CD4-positive, alpha-beta T cell (primary cell): ENCODE measurements at regions not wholly inside any gene's neighbourhood (a gene's known extent, or its start where the extent isn't known, plus 50 kb on each side); places are given as distances from the start of the nearest gene placed in this dataset.

Experiments used
- ATAC-seq: fragments of 200-7000 bp; cut with Tn5 transposase; one replicate; pipeline ENCODE4 v1.10.0; 2022; ENCODE audit warnings: mild to moderate bottlenecking; ENCODE audit not compliant: poor library complexity
- CTCF ChIA-PET: fragments of 350-600 bp; sonication (Branson Sonifier 250); formaldehyde crosslinking; loops from one replicate; lab custom pipeline; 2021; ENCODE audit warnings: antibody characterized with exemption, inconsistent platforms; lab: Charles Lee
- POLR2A ChIA-PET: fragments of 350-600 bp; sonication (Branson Sonifier 250); formaldehyde crosslinking; loops from one replicate; lab custom pipeline; 2021; ENCODE audit warnings: antibody characterized with exemption, inconsistent platforms; lab: Charles Lee
- DNase-seq, 14 experiments: peaks; one replicate each; pipeline ENCODE4 v3.0.0-alpha.2; 2013 to 2020; ENCODE audit warnings: mixed read lengths in 2 of 14
- H3K27ac ChIP-seq, 2 donors: one replicate each; pipeline versions ENCODE4 v1.5.1 to v1.7.0; 2013; ENCODE audit warnings: low read length in 2 of 2, low read depth in 1 of 2, mild to moderate bottlenecking in 1 of 2
- H3K27me3 ChIP-seq, 2 experiments: 1 replicate in 1 of 2; 2 replicates in 1 of 2; pipeline versions ENCODE4 v1.6.1 to v1.7.0; 2013; ENCODE audit warnings: low read length in 2 of 2, control low read depth in 1 of 2, mild to moderate bottlenecking in 1 of 2, moderate library complexity in 1 of 2; ENCODE audit not compliant: insufficient read depth in 2 of 2, control insufficient read depth in 1 of 2
- H3K36me3 ChIP-seq: one replicate; pipeline ENCODE4 v1.6.1; 2013; ENCODE audit warnings: low read length, control low read depth; ENCODE audit not compliant: insufficient read depth
- H3K4me1 ChIP-seq: one replicate; pipeline ENCODE4 v1.6.1; 2013; ENCODE audit warnings: low read length, control low read depth; ENCODE audit not compliant: insufficient read depth
- H3K4me3 ChIP-seq: one replicate; pipeline ENCODE4 v1.5.1; 2013; ENCODE audit warnings: mild to moderate bottlenecking, low read length, moderate library complexity
- H3K9me3 ChIP-seq, 2 experiments: 1 replicate in 1 of 2; 2 replicates in 1 of 2; pipeline versions ENCODE4 v1.6.1 to v1.7.0; 2013; ENCODE audit warnings: low read length in 2 of 2, mild to moderate bottlenecking in 2 of 2, control low read depth in 1 of 2, moderate library complexity in 1 of 2; ENCODE audit not compliant: control insufficient read depth in 1 of 2, insufficient read depth in 1 of 2
- H3K27ac Mint-ChIP-seq: one replicate; pipeline ENCODE4 v1.8.0; 2020; ENCODE audit warnings: mixed read lengths
- H3K27me3 Mint-ChIP-seq: one replicate; pipeline ENCODE4 v1.8.0; 2021; ENCODE audit warnings: mixed read lengths
- H3K36me3 Mint-ChIP-seq: one replicate; pipeline ENCODE4 v1.8.0; 2021; ENCODE audit warnings: low read depth, mixed read lengths
- H3K4me1 Mint-ChIP-seq: one replicate; pipeline ENCODE4 v1.8.0; 2021; ENCODE audit warnings: low read depth, mixed read lengths
- H3K4me3 Mint-ChIP-seq: one replicate; pipeline ENCODE4 v1.8.0; 2020; ENCODE audit warnings: mild to moderate bottlenecking, mixed read lengths
- H3K9me3 Mint-ChIP-seq: one replicate; pipeline ENCODE4 v1.8.0; 2020; ENCODE audit warnings: mixed read lengths
- intact Hi-C, 2 experiments: fragments of 100-400 bp; cut with DNase I in 1 of 2; cut with micrococcal nuclease in 1 of 2; formaldehyde crosslinking; loops; one replicate each; pipeline versions ENCODE4 v1.15.1 to v1.9.0; 2023 to 2025; cut with DNase I, micrococcal nuclease
- TF ChIP-seq, protein P1 (sequence below): fragments of 200-600 bp; IDR thresholded peaks from one replicate; pipeline ENCODE4 v1.8.0; 2022; ENCODE audit warnings: antibody characterized with exemption, mild to moderate bottlenecking

DNA sequence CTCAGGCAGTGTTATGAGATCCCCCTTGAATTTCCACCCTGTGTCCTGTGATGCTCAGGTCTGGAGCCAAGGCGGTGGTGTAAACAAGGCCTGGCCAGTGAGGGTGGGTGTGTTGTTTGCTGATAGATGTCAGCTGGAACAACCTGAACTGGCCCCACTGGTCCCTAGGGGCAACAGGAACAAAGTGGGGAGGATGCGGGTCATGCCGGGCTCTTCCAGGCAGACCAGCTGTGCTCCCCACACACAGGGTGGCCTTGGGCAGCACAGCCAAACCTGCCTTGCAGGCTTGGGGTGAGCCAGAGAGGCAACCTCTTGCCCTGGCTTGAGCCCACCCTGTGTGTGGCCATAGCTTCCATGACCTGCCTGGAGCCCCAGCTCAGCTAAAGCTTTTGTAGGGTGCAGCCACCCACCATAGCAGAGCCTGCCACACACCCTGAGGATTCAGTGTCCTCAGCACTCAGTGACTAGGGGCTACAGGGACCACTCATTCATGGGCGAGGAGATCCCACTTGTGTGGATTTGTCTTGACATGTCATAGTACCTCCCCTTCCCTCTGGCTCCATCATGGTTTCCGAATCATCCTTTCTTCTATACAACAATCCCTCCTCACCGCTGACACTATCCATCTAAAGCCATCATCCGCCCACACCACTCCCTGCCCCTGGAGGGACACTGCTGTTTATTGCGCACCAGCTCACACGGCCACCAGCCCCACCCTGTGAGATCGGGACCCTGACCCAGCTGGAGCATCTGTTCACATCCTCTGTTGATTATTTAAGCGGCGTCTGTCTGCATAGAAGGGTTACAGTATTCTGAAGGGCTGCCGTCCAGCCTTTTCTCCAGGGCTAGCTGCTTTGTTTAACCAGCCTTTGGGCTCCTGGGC lies 268.8 kb downstream of the CYP26B1 start:
- H3K9me3 Mint-ChIP-seq, result no peaks in the 10 kb centered on the region
- CTCF ChIA-PET, result no interaction called here
- TF ChIP-seq, protein P1, sequence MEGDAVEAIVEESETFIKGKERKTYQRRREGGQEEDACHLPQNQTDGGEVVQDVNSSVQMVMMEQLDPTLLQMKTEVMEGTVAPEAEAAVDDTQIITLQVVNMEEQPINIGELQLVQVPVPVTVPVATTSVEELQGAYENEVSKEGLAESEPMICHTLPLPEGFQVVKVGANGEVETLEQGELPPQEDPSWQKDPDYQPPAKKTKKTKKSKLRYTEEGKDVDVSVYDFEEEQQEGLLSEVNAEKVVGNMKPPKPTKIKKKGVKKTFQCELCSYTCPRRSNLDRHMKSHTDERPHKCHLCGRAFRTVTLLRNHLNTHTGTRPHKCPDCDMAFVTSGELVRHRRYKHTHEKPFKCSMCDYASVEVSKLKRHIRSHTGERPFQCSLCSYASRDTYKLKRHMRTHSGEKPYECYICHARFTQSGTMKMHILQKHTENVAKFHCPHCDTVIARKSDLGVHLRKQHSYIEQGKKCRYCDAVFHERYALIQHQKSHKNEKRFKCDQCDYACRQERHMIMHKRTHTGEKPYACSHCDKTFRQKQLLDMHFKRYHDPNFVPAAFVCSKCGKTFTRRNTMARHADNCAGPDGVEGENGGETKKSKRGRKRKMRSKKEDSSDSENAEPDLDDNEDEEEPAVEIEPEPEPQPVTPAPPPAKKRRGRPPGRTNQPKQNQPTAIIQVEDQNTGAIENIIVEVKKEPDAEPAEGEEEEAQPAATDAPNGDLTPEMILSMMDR, result no peak
- Histone ChIP-seq H3K27me3 (peaks cover 0 to 2% of the 10 kb centered on the region in 2 experiments), H3K4me1 (no peaks in the 10 kb centered on the region), H3K27ac (no peak overlapping the region), H3K9me3 (peaks cover 0 to 20% of the 10 kb centered on the region in 2 experiments), H3K36me3 (no peaks in the 10 kb centered on the region), H3K4me3 (no peak overlapping the region)
- H3K27ac Mint-ChIP-seq, result no peak overlapping the region
- H3K36me3 Mint-ChIP-seq, result no peaks in the 10 kb centered on the region
- ATAC-seq (no peak), DNase-seq (no peak)
- intact Hi-C loops, result no loop called here
- no peak overlapping the region for H3K4me3 Mint-ChIP-seq
- H3K27me3 Mint-ChIP-seq, result peaks cover 25% of the 10 kb centered on the region
- no peaks in the 10 kb centered on the region for H3K4me1 Mint-ChIP-seq
- POLR2A ChIA-PET, result no interaction called here

DNA sequence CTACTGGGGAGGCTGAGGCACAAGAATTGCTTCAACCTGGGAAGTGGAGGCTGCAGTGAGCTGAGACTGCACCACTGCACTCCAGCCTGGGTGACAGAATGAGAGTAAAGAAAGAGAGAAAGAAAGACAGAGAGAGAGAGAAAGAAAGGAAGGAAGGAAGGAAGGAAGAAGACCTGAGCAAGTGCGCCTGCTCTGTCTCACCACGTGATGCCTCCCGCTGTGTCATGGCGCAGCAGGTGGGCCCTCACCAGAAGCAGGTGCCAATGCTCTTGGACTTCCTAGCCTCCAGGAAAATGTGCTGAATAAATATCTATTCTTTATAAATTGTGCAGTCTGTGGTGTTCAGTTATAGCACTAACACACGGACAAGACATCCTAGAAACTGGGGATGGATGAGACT lies 270.0 kb downstream of the CYP26B1 start:
- Mint-ChIP-seq H3K36me3 (no peaks in the 10 kb centered on the region), H3K4me3 (no peak overlapping the region), H3K27ac (no peak overlapping the region), H3K9me3 (no peaks in the 10 kb centered on the region), H3K27me3 (peaks cover 27% of the 10 kb centered on the region), H3K4me1 (no peaks in the 10 kb centered on the region)
- ChIA-PET POLR2A (no interaction called here), CTCF (no interaction called here)
- intact Hi-C loops, result no loop called here
- TF ChIP-seq, protein P1, result no peak
- H3K4me3 ChIP-seq, result no peak overlapping the region
- ATAC-seq (no peak), DNase-seq (no peak)
- no peak overlapping the region for H3K27ac ChIP-seq
- H3K4me1 ChIP-seq, result no peaks in the 10 kb centered on the region
- no peaks in the 10 kb centered on the region for H3K36me3 ChIP-seq
- H3K27me3 ChIP-seq, result peaks cover 0 to 2% of the 10 kb centered on the region in 2 experiments
- H3K9me3 ChIP-seq, result peaks cover 0 to 11% of the 10 kb centered on the region in 2 experiments

DNA sequence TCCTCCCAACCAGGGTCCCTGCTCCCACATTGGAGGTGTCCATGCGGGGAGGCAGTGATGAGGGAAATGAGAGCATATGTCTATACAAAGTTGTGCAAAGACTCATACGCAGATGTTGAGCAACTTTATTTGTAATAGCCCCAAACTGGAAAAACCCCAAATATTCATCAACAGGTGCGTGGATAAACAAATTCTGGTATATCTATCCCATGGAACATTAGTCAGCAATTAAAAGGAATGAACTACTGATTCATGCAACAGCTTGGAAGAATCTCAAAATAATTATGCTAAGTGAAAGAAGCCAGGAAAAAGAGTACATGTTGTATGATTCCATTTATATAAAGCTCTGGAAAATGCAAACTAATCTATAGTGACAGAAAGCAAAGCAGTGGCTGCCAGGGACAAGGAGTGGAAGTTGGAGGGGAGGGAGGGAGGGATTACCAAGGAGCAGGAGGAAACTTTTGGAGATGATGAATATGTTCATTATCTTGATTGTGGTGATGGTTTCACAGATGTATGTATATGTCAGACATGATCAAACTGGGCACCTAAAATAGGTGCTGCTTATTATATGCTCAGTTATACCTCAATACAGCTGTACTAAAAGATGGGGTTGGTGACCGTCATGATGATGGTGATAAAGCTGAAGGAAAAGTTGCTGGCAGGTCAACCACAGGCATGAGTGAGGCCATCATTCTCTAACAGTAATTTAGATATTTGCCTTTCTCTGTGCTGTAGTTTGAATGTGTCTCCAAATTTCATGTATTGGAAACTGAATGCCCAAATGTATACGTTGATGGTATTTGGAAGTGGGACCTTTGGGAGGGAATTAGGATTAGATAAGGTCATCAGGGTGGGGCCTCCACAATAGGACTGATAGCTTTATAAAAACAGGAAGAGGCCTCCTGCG lies 270.9 kb downstream of the CYP26B1 start:
- ATAC-seq, result no peak
- CTCF ChIA-PET, result no interaction called here
- H3K9me3 Mint-ChIP-seq, result no peaks in the 10 kb centered on the region
- H3K4me1 Mint-ChIP-seq, result no peaks in the 10 kb centered on the region
- DNase-seq, result no peak
- no peak overlapping the region for H3K4me3 Mint-ChIP-seq
- no peaks in the 10 kb centered on the region for H3K36me3 Mint-ChIP-seq
- H3K27me3 Mint-ChIP-seq, result peaks cover 29% of the 10 kb centered on the region
- H3K27ac Mint-ChIP-seq, result no peak overlapping the region
- no peaks in the 10 kb centered on the region for H3K36me3 ChIP-seq
- H3K4me1 ChIP-seq, result no peaks in the 10 kb centered on the region
- H3K27me3 ChIP-seq, result peaks cover 0 to 2% of the 10 kb centered on the region in 2 experiments
- TF ChIP-seq, protein P1, result no peak
- intact Hi-C loops, result no loop called here
- H3K4me3 ChIP-seq, result no peak overlapping the region
- no peak overlapping the region for H3K27ac ChIP-seq
- H3K9me3 ChIP-seq, result peaks cover 0 to 11% of the 10 kb centered on the region in 2 experiments
- POLR2A ChIA-PET, result no interaction called here
